ENCODE measurements at regions not wholly inside any gene's neighbourhood (a gene's known extent, or its start where the extent isn't known, plus 50 kb on each side); places are given as distances from the start of the nearest gene placed in this dataset.
"Not testable (repeated sequence)": the region's sequence is repeated elsewhere in the genome, so short reads cannot be mapped to it uniquely, and the experiment has no call there.

- H3K9me3 ChIP-seq (replicated peaks; ENCODE audit: control insufficient read depth, insufficient read depth, low read length); H3K27me3 ChIP-seq (ENCODE audit: control insufficient read depth in 2 of 2, insufficient read depth in 2 of 2, low read length in 2 of 2); CTCF ChIA-PET; H3K27ac ChIP-seq (ENCODE audit: insufficient read depth, low read depth, low read length); H3K79me2 ChIP-seq (ENCODE audit: control insufficient read depth, insufficient read depth, low read length); POLR2A ChIA-PET; intact Hi-C loops (cut with micrococcal nuclease); H3K9me1 ChIP-seq (replicated peaks; ENCODE audit: control insufficient read depth, extremely low read depth, insufficient read depth, low read length); H3K4me2 ChIP-seq (ENCODE audit: insufficient read depth, low read length); H2AFZ ChIP-seq (ENCODE audit: low read depth, low read length); FAIRE-seq; H3K4me3 ChIP-seq (replicated peaks in 1 of 3; ENCODE audit: insufficient read depth in 1 of 3, low read depth in 1 of 3, low read length in 3 of 3); dilution Hi-C loops (cut with MboI; ENCODE audit: extremely low pct_ligation_motif_present, low sequenced_read_pairs); H3K36me3 ChIP-seq (ENCODE audit: control insufficient read depth in 2 of 2, extremely low read depth in 1 of 2, insufficient read depth in 2 of 2, low read length in 2 of 2); H4K20me1 ChIP-seq (replicated peaks; ENCODE audit: control insufficient read depth, extremely low read depth, insufficient read depth, low read length); H3K4me1 ChIP-seq (ENCODE audit: control insufficient read depth, extremely low read depth, insufficient read depth, low read length); H3K9ac ChIP-seq (replicated peaks; ENCODE audit: extremely low read depth, insufficient read depth, low read length); BruUV-seq (replicated peaks); DNase-seq (ENCODE audit: low read depth, low spot score): not testable (repeated sequence)
Observed at GRCh38 chr2:89306869-89307637, 615.6 kb downstream of the RPIA start.

- H3K9me3 ChIP-seq (replicated peaks; ENCODE audit: control insufficient read depth, insufficient read depth, low read length); intact Hi-C loops (cut with micrococcal nuclease); H4K20me1 ChIP-seq (replicated peaks; ENCODE audit: control insufficient read depth, extremely low read depth, insufficient read depth, low read length); H3K4me3 ChIP-seq (replicated peaks in 1 of 3; ENCODE audit: insufficient read depth in 1 of 3, low read depth in 1 of 3, low read length in 3 of 3); H3K36me3 ChIP-seq (ENCODE audit: control insufficient read depth in 2 of 2, extremely low read depth in 1 of 2, insufficient read depth in 2 of 2, low read length in 2 of 2); H3K27me3 ChIP-seq (ENCODE audit: control insufficient read depth in 2 of 2, insufficient read depth in 2 of 2, low read length in 2 of 2); POLR2A ChIA-PET; CTCF ChIA-PET; DNase-seq (ENCODE audit: low read depth, low spot score); FAIRE-seq; dilution Hi-C loops (cut with MboI; ENCODE audit: extremely low pct_ligation_motif_present, low sequenced_read_pairs); H3K4me1 ChIP-seq (ENCODE audit: control insufficient read depth, extremely low read depth, insufficient read depth, low read length); H3K9ac ChIP-seq (replicated peaks; ENCODE audit: extremely low read depth, insufficient read depth, low read length); H3K27ac ChIP-seq (ENCODE audit: insufficient read depth, low read depth, low read length); H2AFZ ChIP-seq (ENCODE audit: low read depth, low read length); BruUV-seq (replicated peaks); H3K9me1 ChIP-seq (replicated peaks; ENCODE audit: control insufficient read depth, extremely low read depth, insufficient read depth, low read length); H3K79me2 ChIP-seq (ENCODE audit: control insufficient read depth, insufficient read depth, low read length); H3K4me2 ChIP-seq (ENCODE audit: insufficient read depth, low read length): not testable (repeated sequence)
Observed at GRCh38 chr2:89318990-89319389, 627.5 kb downstream of the RPIA start.

- POLR2A ChIA-PET; H4K20me1 ChIP-seq (replicated peaks; ENCODE audit: control insufficient read depth, extremely low read depth, insufficient read depth, low read length); BruUV-seq (replicated peaks); H2AFZ ChIP-seq (ENCODE audit: low read depth, low read length); H3K4me1 ChIP-seq (ENCODE audit: control insufficient read depth, extremely low read depth, insufficient read depth, low read length); H3K4me2 ChIP-seq (ENCODE audit: insufficient read depth, low read length); H3K9ac ChIP-seq (replicated peaks; ENCODE audit: extremely low read depth, insufficient read depth, low read length); H3K9me3 ChIP-seq (replicated peaks; ENCODE audit: control insufficient read depth, insufficient read depth, low read length); FAIRE-seq; DNase-seq (ENCODE audit: low read depth, low spot score); dilution Hi-C loops (cut with MboI; ENCODE audit: extremely low pct_ligation_motif_present, low sequenced_read_pairs); H3K36me3 ChIP-seq (ENCODE audit: control insufficient read depth in 2 of 2, extremely low read depth in 1 of 2, insufficient read depth in 2 of 2, low read length in 2 of 2); H3K27me3 ChIP-seq (ENCODE audit: control insufficient read depth in 2 of 2, insufficient read depth in 2 of 2, low read length in 2 of 2); CTCF ChIA-PET; H3K79me2 ChIP-seq (ENCODE audit: control insufficient read depth, insufficient read depth, low read length); H3K9me1 ChIP-seq (replicated peaks; ENCODE audit: control insufficient read depth, extremely low read depth, insufficient read depth, low read length); H3K4me3 ChIP-seq (replicated peaks in 1 of 3; ENCODE audit: insufficient read depth in 1 of 3, low read depth in 1 of 3, low read length in 3 of 3); H3K27ac ChIP-seq (ENCODE audit: insufficient read depth, low read depth, low read length); intact Hi-C loops (cut with micrococcal nuclease): not testable (repeated sequence)
Observed at GRCh38 chr2:89325894-89326293, 634.4 kb downstream of the RPIA start.

GRCh38 chr2:89326455-89326854 lies 635.0 kb downstream of the RPIA start:
- FAIRE-seq; H3K9me3 ChIP-seq (replicated peaks; ENCODE audit: control insufficient read depth, insufficient read depth, low read length); H3K4me3 ChIP-seq (replicated peaks in 1 of 3; ENCODE audit: insufficient read depth in 1 of 3, low read depth in 1 of 3, low read length in 3 of 3); H3K9me1 ChIP-seq (replicated peaks; ENCODE audit: control insufficient read depth, extremely low read depth, insufficient read depth, low read length); CTCF ChIA-PET; dilution Hi-C loops (cut with MboI; ENCODE audit: extremely low pct_ligation_motif_present, low sequenced_read_pairs); H3K4me2 ChIP-seq (ENCODE audit: insufficient read depth, low read length); POLR2A ChIA-PET; H3K79me2 ChIP-seq (ENCODE audit: control insufficient read depth, insufficient read depth, low read length); H3K4me1 ChIP-seq (ENCODE audit: control insufficient read depth, extremely low read depth, insufficient read depth, low read length); BruUV-seq (replicated peaks); H3K9ac ChIP-seq (replicated peaks; ENCODE audit: extremely low read depth, insufficient read depth, low read length); H3K27ac ChIP-seq (ENCODE audit: insufficient read depth, low read depth, low read length); DNase-seq (ENCODE audit: low read depth, low spot score); H4K20me1 ChIP-seq (replicated peaks; ENCODE audit: control insufficient read depth, extremely low read depth, insufficient read depth, low read length); H2AFZ ChIP-seq (ENCODE audit: low read depth, low read length); H3K27me3 ChIP-seq (ENCODE audit: control insufficient read depth in 2 of 2, insufficient read depth in 2 of 2, low read length in 2 of 2); H3K36me3 ChIP-seq (ENCODE audit: control insufficient read depth in 2 of 2, extremely low read depth in 1 of 2, insufficient read depth in 2 of 2, low read length in 2 of 2); intact Hi-C loops (cut with micrococcal nuclease): not testable (repeated sequence)
